Upper lobe of left lung (tissue), 6 donors: ENCODE measurements at regions not wholly inside any gene's neighbourhood (a gene's known extent, or its start where the extent isn't known, plus 50 kb on each side); places are given as distances from the start of the nearest gene placed in this dataset.
"Not testable (repeated sequence)": the region's sequence is repeated elsewhere in the genome, so short reads cannot be mapped to it uniquely, and the experiment has no call there.

Experiments
- ATAC-seq, 2 donors: fragments of 200-7000 bp; cut with Tn5 transposase; one replicate each; pipeline ENCODE4 v1.9.1; 2022; ENCODE audit warnings: mild to moderate bottlenecking in 2 of 2, moderate library complexity in 2 of 2; ENCODE audit not compliant: low FRiP score in 2 of 2
- DNase-seq, 2 donors: peaks; one replicate each; pipeline ENCODE4 v3.0.0-alpha.2; 2019 to 2020
- H3K27ac ChIP-seq, 4 donors: fragments of 200-600 bp; sonication (generic); one replicate each; pipeline ENCODE4 v1.5.1; 2016 to 2019
- H3K27me3 ChIP-seq, 4 donors: fragments of 200-600 bp; sonication (generic); one replicate each; pipeline ENCODE4 v1.5.1; 2017 to 2019
- H3K36me3 ChIP-seq, 4 donors: fragments of 200-600 bp; sonication (generic); one replicate each; pipeline ENCODE4 v1.5.1; 2016 to 2019
- H3K4me1 ChIP-seq, 4 donors: fragments of 200-600 bp; sonication (generic); one replicate each; pipeline ENCODE4 v1.5.1; 2018 to 2019
- H3K4me3 ChIP-seq, 4 donors: fragments of 200-600 bp; sonication (generic); one replicate each; pipeline ENCODE4 v1.5.1; 2017 to 2019; ENCODE audit warnings: mild to moderate bottlenecking in 2 of 4, moderate library complexity in 1 of 4
- H3K9me3 ChIP-seq, 4 donors: fragments of 200-600 bp; sonication (generic); one replicate each; pipeline ENCODE4 v1.5.1; 2018 to 2019
- CTCF ChIP-seq, 6 experiments: fragments of 450-650 bp in 4 of 6; fragments of 200-600 bp in 2 of 6; sonication (generic) in 2 of 6; IDR thresholded peaks; one replicate each; pipeline ENCODE4 v1.5.1; 2016 to 2019; ENCODE audit warnings: antibody characterized with exemption in 6 of 6
- EP300 ChIP-seq, 4 donors: sonication (generic); formaldehyde crosslinking; IDR thresholded peaks; one replicate each; pipeline ENCODE4 v1.5.1; 2017; ENCODE audit warnings: antibody characterized with exemption in 4 of 4, control low read depth in 2 of 4
- POLR2A ChIP-seq, 4 donors: fragments of 450-650 bp; IDR thresholded peaks; one replicate each; pipeline ENCODE4 v1.5.1; 2016 to 2017; ENCODE audit warnings: antibody characterized with exemption in 4 of 4, mild to moderate bottlenecking in 2 of 4
- POLR2AphosphoS5 ChIP-seq, 2 donors: sonication (generic); formaldehyde crosslinking; IDR thresholded peaks; one replicate each; pipeline ENCODE4 v1.5.1; 2017; ENCODE audit warnings: antibody characterized with exemption in 2 of 2
- WGBS, 2 donors: methylation state at CpG; one replicate each; pipeline ENCODE4 v1.1.5; 2017 to 2018; 5-methylcytosine and 5-hydroxymethylcytosine counted together
- donor health status: DM: no; HTN: no; CAD: no; lungs with moderate emphysema.
- donor health status: DM: no; HTN: yes; CAD: no; lungs with severe emphysema.

DNA sequence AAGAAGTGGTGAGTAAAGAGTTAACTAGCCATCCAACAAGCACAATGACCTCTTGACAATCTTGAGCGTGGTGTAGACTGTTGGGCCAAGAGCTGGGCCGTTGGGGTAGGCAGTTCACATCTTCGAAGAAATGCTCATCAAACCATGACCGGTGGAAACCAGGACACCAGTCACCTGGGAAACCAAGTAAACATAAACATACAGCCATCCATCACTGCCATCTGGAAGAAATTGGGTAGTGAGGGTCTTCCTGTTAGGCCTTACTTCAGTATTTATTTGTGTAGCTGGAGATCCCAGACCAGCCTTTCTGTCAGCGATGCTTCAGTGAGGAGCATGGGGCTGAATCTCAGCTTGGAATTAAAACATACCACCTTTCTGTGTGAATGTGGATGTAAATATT is 108.1 kb upstream of the HAO2 start:
- 30 to 37% methylated on average over 5 of the region's 5 CpGs for WGBS, 2 donors
- H3K27ac ChIP-seq: no peak overlapping the region
- H3K4me1 ChIP-seq: no peaks in the 10 kb centered on the region
- H3K9me3 ChIP-seq: no peaks in the 10 kb centered on the region
- H3K4me3 ChIP-seq: no peak overlapping the region
- no peaks in the 10 kb centered on the region for H3K27me3 ChIP-seq
- ATAC-seq (no peak), DNase-seq (no peak)
- no peak for TF ChIP-seq EP300 (IDR thresholded peaks at IDR 0.05)
- TF ChIP-seq CTCF (IDR thresholded peaks at IDR 0.05): no peak
- no peak for TF ChIP-seq POLR2AphosphoS5 (IDR thresholded peaks at IDR 0.05)
- no peak for TF ChIP-seq POLR2A (IDR thresholded peaks at IDR 0.05)
- H3K36me3 ChIP-seq: no peaks in the 10 kb centered on the region

DNA sequence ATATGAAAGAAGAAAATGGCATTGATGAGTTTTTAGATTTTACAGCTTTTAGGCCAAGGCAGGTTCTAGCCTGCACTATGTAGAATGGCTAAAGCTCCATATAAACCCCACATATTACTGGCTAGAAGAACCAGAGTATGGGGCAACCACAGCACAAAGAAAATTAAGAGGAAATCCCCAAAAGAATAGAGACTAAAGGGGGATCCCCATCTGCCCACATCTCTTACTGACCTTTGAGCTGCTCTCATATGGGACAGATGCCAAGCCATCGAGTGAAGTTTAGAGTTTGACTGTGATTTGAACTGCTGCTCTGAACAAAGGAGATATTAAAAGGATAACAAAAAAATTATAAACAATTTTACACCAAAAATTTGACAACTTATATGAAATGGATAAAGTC is 102.2 kb upstream of the HAO2 start:
- Histone ChIP-seq H3K4me1 (no peaks in the 10 kb centered on the region), H3K4me3 (no peak overlapping the region), H3K27ac (no peak overlapping the region), H3K36me3 (no peaks in the 10 kb centered on the region), H3K9me3 (no peaks in the 10 kb centered on the region), H3K27me3 (no peaks in the 10 kb centered on the region)
- ATAC-seq: no peak
- TF ChIP-seq CTCF (IDR thresholded peaks at IDR 0.05) (no peak), EP300 (IDR thresholded peaks at IDR 0.05) (no peak), POLR2A (IDR thresholded peaks at IDR 0.05) (no peak), POLR2AphosphoS5 (IDR thresholded peaks at IDR 0.05) (no peak)
- 65 to 69% methylated on average over 1 of the region's 1 CpG for WGBS, 2 donors
- no peak for DNase-seq

GRCh38 chr1:119266858-119267257 is 101.7 kb upstream of the HAO2 start:
- TF ChIP-seq POLR2AphosphoS5 (IDR thresholded peaks at IDR 0.05): no peak
- no peak for DNase-seq
- no peak for ATAC-seq
- H3K4me3 ChIP-seq: no peak overlapping the region
- H3K4me1 ChIP-seq: no peaks in the 10 kb centered on the region
- WGBS, 2 donors: 87 to 91% methylated on average over 3 of the region's 3 CpGs
- H3K9me3 ChIP-seq: no peaks in the 10 kb centered on the region
- H3K27ac ChIP-seq: no peak overlapping the region
- no peaks in the 10 kb centered on the region for H3K27me3 ChIP-seq
- H3K36me3 ChIP-seq: no peaks in the 10 kb centered on the region

DNA sequence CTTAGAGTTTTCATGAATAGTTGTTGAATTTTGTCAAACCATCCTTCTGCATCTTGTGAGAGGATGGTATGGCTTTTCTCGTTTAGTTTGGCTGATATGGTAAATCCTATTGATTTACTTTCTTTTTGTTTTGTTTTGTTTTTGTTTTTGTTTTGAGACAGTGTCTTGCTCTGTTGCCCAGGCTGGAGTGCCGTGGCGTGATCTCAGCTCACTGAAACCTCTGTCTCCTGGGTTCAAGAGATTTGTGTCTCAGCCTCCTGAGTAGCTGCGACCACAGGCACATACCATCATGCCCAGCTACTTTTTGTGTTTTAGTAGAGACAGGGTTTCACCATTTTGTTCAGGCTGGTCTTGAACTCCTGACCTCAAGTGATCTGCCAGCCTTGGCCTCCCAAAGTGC is 101.3 kb upstream of the HAO2 start:
- WGBS, 2 donors: 89 to 94% methylated on average over 4 of the region's 4 CpGs
- not testable (repeated sequence) for ATAC-seq, DNase-seq, H3K36me3 ChIP-seq, H3K9me3 ChIP-seq, H3K4me3 ChIP-seq, H3K27me3 ChIP-seq, H3K4me1 ChIP-seq, H3K27ac ChIP-seq

DNA sequence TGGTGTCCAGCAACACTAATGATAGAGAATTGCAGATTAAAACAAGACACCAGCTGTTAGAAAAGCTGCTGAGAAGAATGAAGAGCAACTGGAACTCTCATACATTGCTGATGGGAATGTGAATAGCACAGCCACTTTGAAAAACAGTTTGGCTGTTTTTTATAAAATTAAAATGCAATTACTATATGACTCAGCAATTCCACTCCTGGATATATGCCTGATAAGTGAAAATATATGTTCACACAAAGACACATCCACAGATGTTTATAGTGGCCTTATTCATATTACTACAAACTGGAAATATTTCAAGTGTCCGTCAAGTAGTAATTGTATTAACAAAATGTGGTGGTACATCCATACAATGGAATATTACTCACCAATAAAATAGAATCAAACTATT is 99.7 kb upstream of the HAO2 start:
- no peak overlapping the region for H3K4me3 ChIP-seq
- DNase-seq (no peak), ATAC-seq (no peak)
- no peaks in the 10 kb centered on the region for H3K27me3 ChIP-seq
- 96 to 98% methylated on average over 1 of the region's 1 CpG for WGBS, 2 donors
- H3K9me3 ChIP-seq: no peaks in the 10 kb centered on the region
- H3K27ac ChIP-seq: no peak overlapping the region
- no peaks in the 10 kb centered on the region for H3K36me3 ChIP-seq
- no peak for TF ChIP-seq POLR2A (IDR thresholded peaks at IDR 0.05)
- H3K4me1 ChIP-seq: no peaks in the 10 kb centered on the region

GRCh38 chr1:119275145-119276134 is 93.1 kb upstream of the HAO2 start:
- peak in 1 of 2 donors; percentile 68 for ATAC-seq
- TF ChIP-seq POLR2AphosphoS5 (IDR thresholded peaks at IDR 0.05): no peak
- TF ChIP-seq CTCF (IDR thresholded peaks at IDR 0.05): peak in 5 of 6 experiments; percentile 45 to 58 (median 50)
- Histone ChIP-seq H3K9me3 (no peaks in the 10 kb centered on the region), H3K4me1 (no peaks in the 10 kb centered on the region), H3K27me3 (no peaks in the 10 kb centered on the region), H3K27ac (no peak overlapping the region), H3K36me3 (no peaks in the 10 kb centered on the region), H3K4me3 (no peak overlapping the region)
- 49 to 51% methylated on average over 6 of the region's 6 CpGs for WGBS, 2 donors
- peak in 1 of 2 donors; percentile 28 for DNase-seq
